ENCODE measurements at regions not wholly inside any gene's neighbourhood (a gene's known extent, or its start where the extent isn't known, plus 50 kb on each side); places are given as distances from the start of the nearest gene placed in this dataset.
"Not testable (repeated sequence)": the region's sequence is repeated elsewhere in the genome, so short reads cannot be mapped to it uniquely, and the experiment has no call there.

DNA sequence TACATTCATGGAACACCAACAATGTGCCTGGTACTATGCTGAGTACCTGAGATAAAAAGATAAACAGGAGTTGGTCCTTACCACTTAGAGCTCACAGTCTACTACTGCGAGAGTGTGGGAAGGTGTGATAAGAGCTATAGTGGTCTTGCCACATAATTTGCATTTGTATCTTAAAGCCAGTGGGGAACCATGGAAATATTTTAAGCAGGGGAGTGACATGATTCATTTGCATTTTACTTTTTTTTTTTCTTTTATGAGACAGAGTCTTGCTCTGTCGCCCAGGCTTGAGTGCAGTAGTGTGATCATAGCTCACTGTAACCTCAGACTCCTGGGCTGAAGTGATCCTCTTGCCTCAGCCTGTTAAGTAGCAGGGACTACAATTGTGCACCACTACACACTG lies 53.6 kb downstream of the SRGAP2 start:
- H3K27me3 ChIP-seq (ENCODE audit: control insufficient read depth, insufficient read depth, low read length); H3K79me2 ChIP-seq; H3K9me3 ChIP-seq (ENCODE audit: control insufficient read depth, low read length); H3K27ac ChIP-seq; H3K4me2 ChIP-seq (ENCODE audit: low read length); H3K4me1 ChIP-seq; H3K36me3 ChIP-seq (ENCODE audit: control insufficient read depth, insufficient read depth, low read length); H2AFZ ChIP-seq; H3K9ac ChIP-seq; H3K4me3 ChIP-seq (ENCODE audit: low read depth, low read length): not testable (repeated sequence)

DNA sequence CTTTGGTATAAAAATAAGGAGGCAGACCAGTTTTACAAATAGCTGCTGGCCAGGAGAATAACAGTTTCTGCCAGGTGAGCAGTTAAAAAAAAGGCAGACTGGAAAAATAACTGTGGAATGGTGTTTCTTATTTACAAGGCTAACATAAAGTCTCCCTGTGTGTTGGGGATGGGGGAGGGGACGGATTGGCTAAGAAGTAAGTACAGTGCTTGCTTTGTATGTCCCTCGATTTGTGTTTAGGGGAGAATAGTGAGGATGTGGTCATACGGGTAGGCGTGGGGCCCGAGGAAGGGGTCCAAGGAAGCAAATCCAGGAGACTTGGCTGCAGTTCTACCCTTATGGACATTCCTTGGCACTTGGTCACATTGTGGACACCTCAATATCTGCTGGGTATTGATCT lies 58.1 kb downstream of the SRGAP2 start:
- not testable (repeated sequence) for H3K4me2 ChIP-seq (ENCODE audit: low read length)

DNA sequence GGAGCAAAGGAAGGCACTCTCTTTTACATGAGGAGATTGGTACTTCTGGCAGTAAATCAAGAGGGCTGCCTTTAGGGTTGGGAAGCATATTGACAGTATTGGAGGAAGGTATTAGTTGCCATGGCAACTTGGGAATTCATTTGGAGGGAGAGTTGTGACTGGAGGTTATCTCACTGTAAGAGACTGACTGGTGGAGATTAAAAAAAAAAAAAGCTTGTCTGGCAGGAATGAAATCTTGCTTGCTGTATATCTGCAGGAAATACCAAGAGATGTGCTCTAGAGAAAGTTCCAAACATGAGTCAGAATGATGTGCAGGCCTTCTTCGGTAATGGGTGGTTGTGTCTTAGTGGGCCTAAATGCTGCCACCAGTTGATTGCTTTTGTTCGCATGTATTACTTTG lies 59.1 kb downstream of the SRGAP2 start:
- not testable (repeated sequence) for H2AFZ ChIP-seq; H3K27me3 ChIP-seq (ENCODE audit: control insufficient read depth, insufficient read depth, low read length); H3K4me2 ChIP-seq (ENCODE audit: low read length); H3K36me3 ChIP-seq (ENCODE audit: control insufficient read depth, insufficient read depth, low read length); H3K9me3 ChIP-seq (ENCODE audit: control insufficient read depth, low read length); H3K4me3 ChIP-seq (ENCODE audit: low read depth, low read length); H3K4me1 ChIP-seq; H3K79me2 ChIP-seq; H3K9ac ChIP-seq; H3K27ac ChIP-seq

More for the DNA sequence above, 58.1 kb downstream of the SRGAP2 start:
- H3K9me3 ChIP-seq (ENCODE audit: control insufficient read depth, low read length); H3K4me3 ChIP-seq (ENCODE audit: low read depth, low read length); H3K36me3 ChIP-seq (ENCODE audit: control insufficient read depth, insufficient read depth, low read length); H3K27me3 ChIP-seq (ENCODE audit: control insufficient read depth, insufficient read depth, low read length); H2AFZ ChIP-seq; H3K9ac ChIP-seq; H3K79me2 ChIP-seq; H3K27ac ChIP-seq; H3K4me1 ChIP-seq: not testable (repeated sequence)

DNA sequence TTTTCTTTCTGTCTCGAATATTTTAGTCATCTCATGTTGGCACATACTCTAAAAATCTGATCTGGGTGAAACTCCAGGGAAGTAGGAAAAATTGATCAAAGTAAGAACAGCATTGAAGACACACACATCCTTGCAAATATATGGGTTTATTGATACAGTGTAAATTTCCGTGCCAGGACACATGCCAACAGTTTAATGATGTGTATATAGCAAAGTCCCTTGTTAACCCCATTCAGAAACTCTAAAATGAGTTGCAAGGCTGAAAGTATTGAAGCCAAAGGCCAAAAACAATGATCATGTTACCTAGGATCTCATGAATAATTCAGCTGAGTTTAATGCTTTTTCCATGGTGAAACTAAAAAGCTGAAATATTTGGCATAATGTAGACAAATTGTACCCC lies 61.6 kb downstream of the SRGAP2 start:
- not testable (repeated sequence) for H3K9me3 ChIP-seq (ENCODE audit: control insufficient read depth, low read length); H3K9ac ChIP-seq; H3K4me3 ChIP-seq (ENCODE audit: low read depth, low read length); H3K79me2 ChIP-seq; H3K4me1 ChIP-seq; H2AFZ ChIP-seq; H3K4me2 ChIP-seq (ENCODE audit: low read length); H3K36me3 ChIP-seq (ENCODE audit: control insufficient read depth, insufficient read depth, low read length); H3K27ac ChIP-seq; H3K27me3 ChIP-seq (ENCODE audit: control insufficient read depth, insufficient read depth, low read length)

DNA sequence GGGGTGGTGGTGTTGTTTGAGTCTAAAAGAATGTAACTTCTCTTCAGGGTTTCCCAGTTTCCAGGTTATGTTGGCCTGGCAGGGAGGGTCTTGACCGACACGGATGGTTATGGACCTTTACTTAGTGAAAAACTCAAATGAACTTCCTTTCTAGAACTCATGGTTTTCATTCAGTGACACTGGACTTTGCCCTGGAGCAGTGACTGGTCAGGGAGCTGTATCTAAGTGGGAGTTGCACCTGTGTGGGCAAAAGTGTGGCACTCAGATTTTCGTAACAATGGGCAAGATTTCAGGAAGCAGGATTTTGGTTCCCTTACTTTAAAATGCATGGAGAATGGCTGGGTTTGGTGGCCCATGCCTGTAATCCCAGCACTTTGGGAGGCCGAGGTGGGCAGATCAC lies 67.8 kb downstream of the SRGAP2 start:
- H3K9me3 ChIP-seq (ENCODE audit: control insufficient read depth, low read length); H3K27ac ChIP-seq; H3K4me3 ChIP-seq (ENCODE audit: low read depth, low read length); H3K4me1 ChIP-seq; H3K9ac ChIP-seq; H3K4me2 ChIP-seq (ENCODE audit: low read length); H3K79me2 ChIP-seq; H3K27me3 ChIP-seq (ENCODE audit: control insufficient read depth, insufficient read depth, low read length); H3K36me3 ChIP-seq (ENCODE audit: control insufficient read depth, insufficient read depth, low read length); H2AFZ ChIP-seq: not testable (repeated sequence)

DNA sequence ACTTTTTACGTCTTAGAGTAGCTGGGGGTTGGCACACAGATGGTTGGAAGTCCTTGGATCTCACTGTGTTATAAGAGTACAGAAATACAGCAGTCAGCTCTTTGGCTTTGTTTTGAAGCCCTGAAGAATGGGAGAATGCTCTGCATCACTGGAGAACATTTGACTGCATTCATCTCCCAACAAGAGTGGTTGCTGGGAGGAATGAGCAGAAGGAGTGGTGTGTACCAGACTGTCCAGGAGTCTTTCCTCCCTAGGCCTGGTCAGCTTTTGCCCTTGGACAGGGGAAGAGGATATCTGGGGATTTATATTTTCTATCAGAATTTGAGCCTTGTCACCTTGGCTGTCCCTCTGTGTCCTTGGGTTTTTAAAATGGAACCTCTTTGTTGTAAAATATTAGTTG lies 69.8 kb downstream of the SRGAP2 start:
- H3K4me3 ChIP-seq (ENCODE audit: low read depth, low read length); H3K4me2 ChIP-seq (ENCODE audit: low read length); H3K9ac ChIP-seq; H3K4me1 ChIP-seq; H2AFZ ChIP-seq; H3K27ac ChIP-seq; H3K79me2 ChIP-seq; H3K36me3 ChIP-seq (ENCODE audit: control insufficient read depth, insufficient read depth, low read length); H3K27me3 ChIP-seq (ENCODE audit: control insufficient read depth, insufficient read depth, low read length); H3K9me3 ChIP-seq (ENCODE audit: control insufficient read depth, low read length): not testable (repeated sequence)

DNA sequence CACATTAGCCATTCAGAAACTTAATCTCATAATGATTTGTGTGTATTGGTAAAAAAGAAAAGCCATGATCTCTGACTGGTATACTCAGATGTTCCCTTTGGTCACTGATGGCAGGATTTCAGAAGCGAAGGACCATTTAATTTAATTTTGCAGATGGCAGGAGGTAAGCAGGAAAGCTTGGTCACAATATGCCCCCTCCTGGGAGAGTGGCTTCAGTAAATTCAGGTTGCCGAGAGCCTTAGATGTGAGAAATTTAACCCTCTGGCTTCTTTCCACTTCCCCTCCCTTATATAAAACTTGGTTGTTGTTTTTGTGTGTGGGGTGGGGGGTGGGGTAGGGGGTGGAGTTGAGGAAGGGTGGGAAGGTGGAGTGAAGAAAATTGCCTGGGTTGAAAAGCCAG lies 72.8 kb downstream of the SRGAP2 start:
- not testable (repeated sequence) for H3K36me3 ChIP-seq (ENCODE audit: control insufficient read depth, insufficient read depth, low read length); H3K79me2 ChIP-seq; H3K9ac ChIP-seq; H3K27ac ChIP-seq; H3K4me1 ChIP-seq; H3K9me3 ChIP-seq (ENCODE audit: control insufficient read depth, low read length); H2AFZ ChIP-seq; H3K4me3 ChIP-seq (ENCODE audit: low read depth, low read length); H3K4me2 ChIP-seq (ENCODE audit: low read length); H3K27me3 ChIP-seq (ENCODE audit: control insufficient read depth, insufficient read depth, low read length)

DNA sequence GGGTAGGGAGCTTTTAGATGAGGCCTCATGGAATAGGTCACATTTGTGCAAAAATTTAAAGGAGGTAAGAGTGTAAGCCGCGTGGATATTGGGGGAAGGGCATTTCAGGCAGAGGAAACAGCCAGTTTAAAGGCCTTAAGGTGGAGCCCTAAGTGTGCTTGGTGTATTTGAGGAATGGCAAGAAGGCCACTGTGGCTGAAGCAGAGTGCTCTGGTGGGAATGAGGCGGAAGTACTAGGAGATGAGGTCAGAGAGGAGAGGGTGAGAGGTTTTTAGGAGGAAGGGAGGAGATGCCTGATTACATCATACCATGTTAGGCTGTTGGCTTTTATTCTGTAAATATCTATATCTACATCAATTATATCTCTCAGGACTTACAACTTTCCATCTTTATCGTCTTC lies 75.3 kb downstream of the SRGAP2 start:
- H3K9me3 ChIP-seq (ENCODE audit: control insufficient read depth, low read length); H3K4me1 ChIP-seq; H3K9ac ChIP-seq: not testable (repeated sequence)

DNA sequence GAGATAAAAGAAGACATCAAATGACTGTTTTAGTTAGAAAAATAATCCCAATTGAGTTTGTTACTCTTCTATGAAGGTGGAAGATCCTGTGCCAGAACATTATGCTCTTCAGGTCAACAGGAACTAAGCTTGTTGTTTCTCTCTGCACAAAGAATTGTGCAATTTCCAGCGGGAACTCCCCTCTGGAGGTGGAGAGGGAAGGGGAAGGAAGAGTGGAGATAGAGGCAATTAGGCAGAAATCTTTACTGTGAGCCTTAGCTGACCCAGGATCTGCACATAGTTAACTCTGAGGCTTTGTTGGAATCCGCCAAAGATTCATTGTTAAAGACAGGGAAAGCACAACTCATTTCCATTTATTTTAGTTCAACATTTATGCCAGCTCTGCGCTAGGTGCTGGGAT lies 77.3 kb downstream of the SRGAP2 start:
- H3K27me3 ChIP-seq (ENCODE audit: control insufficient read depth, insufficient read depth, low read length); H3K79me2 ChIP-seq; H3K4me1 ChIP-seq; H3K27ac ChIP-seq; H2AFZ ChIP-seq; H3K4me3 ChIP-seq (ENCODE audit: low read depth, low read length); H3K36me3 ChIP-seq (ENCODE audit: control insufficient read depth, insufficient read depth, low read length); H3K9ac ChIP-seq; H3K4me2 ChIP-seq (ENCODE audit: low read length); H3K9me3 ChIP-seq (ENCODE audit: control insufficient read depth, low read length): not testable (repeated sequence)

More for the DNA sequence above, 75.3 kb downstream of the SRGAP2 start:
- not testable (repeated sequence) for H3K79me2 ChIP-seq; H2AFZ ChIP-seq; H3K4me3 ChIP-seq (ENCODE audit: low read depth, low read length); H3K36me3 ChIP-seq (ENCODE audit: control insufficient read depth, insufficient read depth, low read length); H3K27me3 ChIP-seq (ENCODE audit: control insufficient read depth, insufficient read depth, low read length); H3K27ac ChIP-seq; H3K4me2 ChIP-seq (ENCODE audit: low read length)

DNA sequence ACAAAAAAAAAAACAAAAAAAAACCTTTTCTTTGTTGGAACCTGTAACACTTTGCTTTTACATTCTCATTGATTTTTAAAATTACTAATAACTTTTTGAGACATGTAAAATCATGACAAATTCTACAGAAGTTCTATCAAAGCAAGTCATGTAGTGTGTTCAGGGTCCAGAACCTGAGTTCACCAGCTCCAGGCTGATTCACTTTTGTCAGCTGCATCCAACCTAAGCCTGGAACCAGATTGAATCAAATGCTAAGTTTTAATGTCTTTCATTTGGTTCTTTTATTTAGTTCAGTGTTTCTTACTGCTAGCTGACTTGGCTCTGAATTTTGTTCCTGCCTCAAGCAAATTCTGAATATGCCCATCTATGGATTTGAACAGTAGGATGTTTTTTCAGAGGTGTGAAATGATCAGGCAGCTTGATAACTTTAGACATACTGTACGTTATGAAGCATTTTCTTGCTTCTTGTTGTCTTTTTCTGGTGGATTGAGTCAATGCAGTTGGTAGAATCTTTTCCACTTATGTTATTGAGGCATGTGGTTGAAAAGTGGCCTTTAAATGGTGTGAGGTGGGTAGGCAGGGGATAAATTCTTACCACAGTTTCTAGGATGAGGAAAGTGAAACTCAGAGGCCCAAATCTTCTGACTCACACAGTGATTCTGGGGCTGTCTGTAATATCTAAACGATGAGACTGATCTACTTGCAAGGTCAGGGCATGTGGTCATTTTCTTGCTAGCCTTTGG lies 78.7 kb downstream of the SRGAP2 start:
- not testable (repeated sequence) for H3K4me2 ChIP-seq (ENCODE audit: low read length); H3K36me3 ChIP-seq (ENCODE audit: control insufficient read depth, insufficient read depth, low read length); H3K4me3 ChIP-seq (ENCODE audit: low read depth, low read length); H3K27me3 ChIP-seq (ENCODE audit: control insufficient read depth, insufficient read depth, low read length); H3K9me3 ChIP-seq (ENCODE audit: control insufficient read depth, low read length); H3K9ac ChIP-seq; H3K27ac ChIP-seq; H2AFZ ChIP-seq; H3K4me1 ChIP-seq; H3K79me2 ChIP-seq

DNA sequence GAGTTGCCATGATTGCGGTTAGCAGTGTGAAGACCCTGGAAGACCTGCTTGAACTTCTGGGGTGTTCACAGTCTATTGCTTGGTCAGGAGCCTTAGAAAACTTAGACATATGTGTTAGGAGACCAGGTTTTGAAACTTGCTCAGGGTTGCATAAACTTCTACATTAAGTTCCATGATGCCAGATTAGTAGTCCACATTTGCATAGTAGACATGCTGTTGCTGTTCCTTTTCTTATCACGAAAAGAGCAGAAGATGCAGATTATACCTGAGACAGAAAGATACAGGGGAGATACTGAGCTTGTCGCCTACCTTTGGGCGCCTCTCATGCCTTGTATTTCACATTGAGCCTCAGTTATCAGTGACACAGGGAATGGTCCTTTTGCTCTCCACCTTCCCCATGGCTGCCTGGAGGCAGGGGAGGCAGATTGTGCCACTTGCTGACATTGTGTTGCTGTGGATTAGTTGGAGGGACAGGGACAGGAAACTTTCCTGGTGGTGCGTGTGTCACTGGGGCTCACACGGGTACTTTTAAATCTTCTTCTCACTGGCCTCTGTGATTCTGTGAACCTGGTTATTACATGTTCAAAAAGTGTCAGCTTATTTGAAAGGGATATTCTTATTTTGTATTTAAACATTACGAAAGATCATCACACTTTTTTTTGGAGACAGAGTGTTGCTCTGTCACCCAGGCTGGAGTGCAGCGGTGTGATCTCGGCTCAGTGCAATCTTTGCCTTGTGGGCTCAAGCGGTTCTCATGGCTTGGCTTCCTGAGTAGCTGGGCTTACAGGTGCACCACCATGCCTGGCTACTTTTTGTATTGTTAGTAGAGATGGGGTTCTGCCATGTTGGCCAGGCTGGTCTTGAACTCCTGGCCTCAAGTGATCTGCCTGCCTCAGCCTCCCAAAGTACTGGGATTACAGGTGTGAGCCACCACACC lies 82.0 kb downstream of the SRGAP2 start:
- not testable (repeated sequence) for H3K4me1 ChIP-seq; H3K27ac ChIP-seq; H3K27me3 ChIP-seq (ENCODE audit: control insufficient read depth, insufficient read depth, low read length); H3K79me2 ChIP-seq; H3K9ac ChIP-seq; H3K36me3 ChIP-seq (ENCODE audit: control insufficient read depth, insufficient read depth, low read length); H3K9me3 ChIP-seq (ENCODE audit: control insufficient read depth, low read length); H2AFZ ChIP-seq; H3K4me2 ChIP-seq (ENCODE audit: low read length); H3K4me3 ChIP-seq (ENCODE audit: low read depth, low read length)

Measured in parathyroid adenoma (tissue), 2 donors.